ENCODE measurements at regions not wholly inside any gene's neighbourhood (a gene's known extent, or its start where the extent isn't known, plus 50 kb on each side); places are given as distances from the start of the nearest gene placed in this dataset.
"Not testable (repeated sequence)": the region's sequence is repeated elsewhere in the genome, so short reads cannot be mapped to it uniquely, and the experiment has no call there.

DNA sequence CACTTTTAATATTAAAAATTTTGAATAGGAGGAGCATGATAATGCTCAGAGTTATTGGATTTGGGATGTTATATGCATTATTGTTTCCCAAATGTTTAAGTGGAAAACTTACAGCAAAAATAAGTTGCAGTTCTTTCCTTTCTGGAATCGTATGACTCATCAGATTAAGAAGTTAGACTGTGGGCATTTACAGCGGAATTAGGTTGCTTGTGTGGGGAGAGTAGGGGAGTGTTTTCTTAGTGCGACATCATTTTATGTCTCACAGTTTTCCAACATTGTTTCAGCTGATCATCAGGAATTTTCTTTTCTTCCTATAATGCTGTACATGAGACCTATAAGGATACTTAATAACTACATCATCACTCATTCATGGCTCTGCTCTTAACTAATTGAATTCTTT is 1631.8 kb downstream of the CDH8 start:
- DNase-seq, result no peak

DNA sequence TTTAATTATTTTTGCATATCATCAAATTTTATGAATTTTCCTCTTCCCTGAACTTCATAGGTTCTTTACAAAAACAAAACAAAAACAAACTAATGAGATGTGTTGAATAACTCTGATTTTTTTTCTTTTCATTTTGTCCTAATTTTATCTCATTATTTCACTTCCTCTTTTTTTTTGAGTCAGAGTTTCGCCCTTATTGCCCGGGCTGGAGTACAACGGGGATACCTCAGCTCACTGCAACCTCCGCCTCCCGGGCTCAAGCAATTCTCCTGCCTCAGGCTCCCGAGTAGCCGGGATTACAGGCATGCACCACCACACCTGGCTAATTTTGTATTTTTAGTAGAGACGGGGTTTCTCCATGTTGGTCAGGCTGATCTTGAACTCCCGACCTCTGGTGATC is 1633.3 kb downstream of the CDH8 start:
- not testable (repeated sequence) for DNase-seq

DNA sequence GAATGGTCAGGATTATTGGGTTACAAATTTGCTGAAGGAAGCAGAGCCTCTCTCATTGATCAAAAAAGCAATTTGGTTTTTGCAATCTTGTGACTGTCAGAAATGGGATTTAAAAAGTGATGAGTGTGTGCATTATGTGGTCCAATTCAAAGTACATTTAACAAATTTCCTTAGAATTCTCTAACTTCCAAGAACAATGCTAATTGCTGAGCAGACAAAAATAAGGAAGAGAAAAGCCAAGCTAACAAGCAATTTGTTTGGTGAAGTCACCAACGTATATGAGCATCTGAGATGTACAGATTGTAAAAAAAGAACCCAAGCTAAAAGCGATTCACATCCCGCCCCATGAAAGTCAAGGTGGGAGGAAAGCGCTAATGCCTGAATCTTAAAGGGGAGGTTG is 1643.9 kb downstream of the CDH8 start:
- no peak for DNase-seq

DNA sequence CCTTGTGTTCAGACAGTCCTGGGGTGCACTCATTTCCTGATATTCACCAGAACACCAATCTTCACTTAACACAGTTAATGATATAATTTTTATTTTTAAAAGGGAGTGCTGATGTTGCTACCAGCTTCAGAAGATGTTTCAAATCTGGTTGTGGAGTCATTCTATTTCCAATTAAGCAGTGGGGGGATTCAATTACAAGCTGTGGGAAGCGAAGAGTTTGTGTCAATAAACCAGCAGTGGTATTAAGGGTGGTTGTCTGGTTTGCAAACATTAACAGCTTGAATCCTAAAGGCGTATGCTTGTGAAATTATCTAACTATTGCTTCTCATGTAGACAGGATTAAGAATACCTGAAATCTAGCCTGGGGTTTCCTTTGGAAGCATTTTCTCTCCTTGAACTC is 1637.5 kb upstream of the GOT2 start:
- no peak for DNase-seq

DNA sequence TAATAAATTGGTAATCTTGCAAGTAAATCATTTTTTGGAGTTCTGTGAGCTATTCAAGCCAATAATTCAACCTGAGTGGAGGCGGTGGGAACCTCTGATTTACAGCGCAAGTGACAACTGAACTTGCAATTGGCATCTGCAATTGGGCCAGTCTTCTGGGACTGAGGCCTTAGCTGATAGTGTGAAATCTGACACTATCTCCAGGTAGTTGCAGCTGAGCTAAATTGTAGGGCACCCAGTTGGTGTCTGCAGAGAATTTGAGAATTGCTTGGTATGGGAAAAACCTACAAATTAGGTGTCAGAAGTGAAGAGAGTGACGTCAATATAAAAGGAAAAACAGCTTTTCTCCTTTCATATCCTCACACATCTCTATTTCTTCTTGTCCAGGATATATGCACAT is 1633.6 kb upstream of the GOT2 start:
- DNase-seq, result no peak

DNA sequence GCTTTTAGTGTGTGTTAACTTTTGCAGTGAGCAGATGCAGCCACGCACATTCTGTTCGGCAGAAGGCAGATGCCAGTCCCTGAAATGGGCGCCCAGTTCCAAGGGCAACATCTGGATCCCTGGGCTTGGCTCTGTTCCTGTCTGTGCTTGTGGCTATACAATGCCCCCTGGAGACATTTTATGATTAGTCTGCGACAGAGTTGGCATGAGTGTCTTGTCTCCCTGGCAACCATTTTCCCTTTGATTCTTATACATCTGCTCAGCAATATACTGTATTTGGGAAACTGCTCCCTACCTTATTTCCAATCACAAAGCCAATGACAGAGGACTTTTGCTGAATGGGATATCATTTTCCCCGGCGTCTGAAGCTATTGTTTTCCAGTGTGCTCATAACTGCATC is 1629.5 kb upstream of the GOT2 start:
- DNase-seq, result peak in 1 of 56 donors; percentile 1

DNA sequence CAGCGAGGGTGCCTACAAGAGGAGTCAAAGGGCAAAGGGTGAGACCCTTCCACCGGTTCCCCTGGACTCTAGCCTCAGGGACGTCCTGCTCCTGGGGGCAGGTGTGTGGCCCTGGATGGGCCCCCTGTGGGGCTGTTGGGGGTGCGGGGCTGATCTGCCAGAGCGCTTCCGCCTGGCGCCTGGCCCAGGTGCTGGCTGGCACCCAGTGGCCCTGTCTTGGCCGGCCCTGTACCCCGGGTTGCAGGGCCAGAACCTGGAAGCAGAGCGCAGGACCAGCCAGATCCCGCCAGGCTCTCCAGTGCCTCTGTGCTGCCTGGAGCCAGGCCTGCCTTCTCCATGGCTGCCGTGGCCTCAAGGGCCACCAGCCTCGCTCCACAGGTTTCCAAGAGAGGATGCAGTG is 1625.8 kb upstream of the GOT2 start:
- DNase-seq, result not testable (repeated sequence)

DNA sequence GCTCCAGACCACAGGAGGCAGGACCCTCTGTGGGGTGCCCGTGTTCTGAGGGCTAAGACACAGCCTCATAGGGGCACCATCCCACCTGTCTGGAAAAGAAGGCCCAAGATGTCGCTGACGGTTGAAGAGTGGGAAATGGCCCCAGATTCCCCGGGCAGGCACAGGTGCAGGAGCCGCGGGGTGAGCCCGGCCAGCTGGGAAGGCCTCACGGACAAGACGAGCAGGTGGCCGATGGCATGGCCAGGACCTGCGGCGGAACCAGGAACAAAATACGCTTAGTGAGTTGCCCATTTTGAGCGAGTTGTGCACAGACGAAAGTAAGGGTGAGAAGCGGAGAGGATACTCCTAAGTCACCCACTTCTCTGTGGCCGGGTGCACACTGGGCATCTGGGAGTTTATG is 1625.3 kb upstream of the GOT2 start:
- DNase-seq, result not testable (repeated sequence)

DNA sequence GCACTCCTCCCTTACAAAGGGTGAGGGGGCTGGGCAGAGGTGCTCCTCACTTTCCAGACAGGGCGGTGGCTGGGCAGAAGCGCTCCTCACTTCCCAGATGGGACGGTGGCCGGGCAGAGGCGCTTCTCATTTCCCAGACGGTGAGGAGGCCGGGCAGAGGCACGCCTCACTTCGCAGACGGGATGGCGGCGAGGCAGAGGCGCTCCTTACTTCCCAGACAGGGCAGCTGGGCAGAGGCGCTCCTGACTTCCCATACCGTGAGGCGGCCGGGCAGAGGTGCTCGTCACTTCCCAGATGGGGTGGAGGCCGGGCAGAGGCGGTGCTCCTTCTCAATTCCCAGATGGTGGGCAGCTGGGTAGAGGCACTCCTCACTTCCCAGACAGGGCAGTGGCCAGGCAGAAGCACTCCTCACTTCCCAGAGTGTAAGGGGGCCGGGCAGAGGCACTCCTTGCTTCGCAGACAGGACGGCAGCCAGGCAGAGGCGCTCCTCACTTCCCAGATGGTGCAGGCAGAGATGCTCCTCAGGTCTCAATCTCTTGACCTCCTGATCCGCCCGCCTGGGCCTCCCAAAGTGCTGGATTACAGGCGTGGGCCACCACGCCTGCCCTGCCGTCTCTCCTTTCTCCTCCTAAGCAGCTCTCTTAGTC is 1623.9 kb upstream of the GOT2 start:
- DNase-seq, result not testable (repeated sequence)

DNA sequence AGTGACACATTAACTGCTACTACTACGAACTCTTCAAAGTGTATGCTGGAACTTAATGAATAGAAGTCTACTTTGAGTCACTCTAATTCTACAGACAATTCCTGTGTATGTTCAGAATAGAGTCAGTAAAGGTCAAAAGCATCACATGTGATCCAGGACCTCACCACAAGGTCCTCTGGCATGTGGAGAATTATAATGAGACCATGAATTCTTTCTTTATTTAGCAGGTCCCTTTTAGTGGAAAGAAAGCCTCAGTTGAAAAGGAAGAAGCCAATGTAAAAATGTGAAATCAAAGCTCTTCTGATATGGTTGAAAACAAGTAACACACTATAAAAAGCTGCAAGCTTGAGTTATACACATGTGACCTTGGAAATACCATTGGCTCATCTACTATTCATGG is 1612.1 kb upstream of the GOT2 start:
- no peak for DNase-seq

DNA sequence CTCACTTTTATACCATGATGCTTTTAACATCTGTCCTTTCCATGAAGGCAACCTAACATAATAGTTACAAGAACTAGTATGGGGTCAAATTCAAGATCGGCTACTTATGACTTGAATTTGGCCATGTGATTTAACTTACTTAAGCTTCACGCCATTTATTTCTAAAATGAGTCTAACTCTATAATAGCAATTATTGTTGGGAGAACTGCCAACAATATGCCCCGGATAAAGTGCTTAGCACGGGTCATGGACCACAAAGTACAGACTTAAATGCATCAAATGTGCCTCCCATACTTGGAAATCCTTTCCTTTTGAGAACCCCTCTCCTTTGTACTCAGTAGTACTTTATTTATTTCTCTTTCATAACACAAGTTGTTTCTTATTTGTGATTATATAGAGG is 1603.6 kb upstream of the GOT2 start:
- DNase-seq, result no peak

DNA sequence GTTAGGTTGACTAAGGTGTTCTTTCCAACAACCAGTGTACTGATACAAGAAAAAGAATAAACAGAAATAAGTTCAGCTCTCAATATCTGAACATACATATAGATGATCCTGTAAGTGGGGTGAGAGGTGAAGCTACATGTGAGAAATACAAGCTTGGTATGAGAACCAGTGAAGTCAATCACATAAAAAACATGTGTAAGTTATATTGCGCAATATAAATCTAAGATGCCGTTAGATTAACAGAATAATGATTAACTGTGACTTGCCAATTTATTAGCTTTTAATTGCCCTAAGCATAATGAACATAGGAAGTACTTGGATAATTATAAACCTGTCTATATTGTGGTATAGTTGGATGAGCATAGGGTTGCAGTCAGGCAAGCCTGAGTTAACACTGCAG is 1597.1 kb upstream of the GOT2 start:
- no peak for DNase-seq

DNA sequence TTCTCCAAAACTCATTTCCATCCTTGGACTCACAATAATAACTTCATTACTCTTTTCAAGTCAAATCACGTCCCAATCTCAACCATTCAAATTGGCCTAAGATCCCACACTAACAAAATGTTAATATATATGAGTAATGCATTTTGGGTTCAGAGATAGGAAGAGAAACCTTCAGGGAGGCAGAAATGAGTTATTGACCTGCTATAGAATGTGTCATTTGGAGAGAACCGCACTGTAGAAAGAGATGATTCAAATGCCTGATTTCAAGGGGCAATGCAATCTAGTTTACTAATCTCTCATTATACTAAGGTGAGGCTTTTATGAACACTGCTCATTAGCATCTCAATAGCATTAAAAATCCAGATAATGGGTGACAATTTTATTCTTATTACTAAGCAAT is 1595.0 kb upstream of the GOT2 start:
- no peak for DNase-seq

DNA sequence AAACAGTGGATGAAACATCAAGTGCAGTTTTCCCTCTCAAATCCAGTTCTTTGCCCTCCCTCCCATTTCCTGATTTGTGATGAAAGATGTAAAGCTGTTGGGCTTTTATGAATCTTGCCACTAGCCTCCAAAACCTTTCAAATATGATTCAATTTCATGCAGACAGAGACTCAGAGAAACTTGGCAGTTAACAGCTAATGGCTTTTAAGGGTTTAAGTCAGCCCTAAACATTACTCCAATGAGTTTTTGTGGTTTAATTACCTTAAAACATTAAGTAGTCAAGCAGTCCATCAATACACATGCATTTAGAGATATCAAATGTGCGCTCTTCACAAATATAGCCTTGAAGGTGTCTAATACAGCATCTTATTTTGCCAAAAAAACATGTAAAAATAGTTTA is 1594.0 kb upstream of the GOT2 start:
- no peak for DNase-seq

DNA sequence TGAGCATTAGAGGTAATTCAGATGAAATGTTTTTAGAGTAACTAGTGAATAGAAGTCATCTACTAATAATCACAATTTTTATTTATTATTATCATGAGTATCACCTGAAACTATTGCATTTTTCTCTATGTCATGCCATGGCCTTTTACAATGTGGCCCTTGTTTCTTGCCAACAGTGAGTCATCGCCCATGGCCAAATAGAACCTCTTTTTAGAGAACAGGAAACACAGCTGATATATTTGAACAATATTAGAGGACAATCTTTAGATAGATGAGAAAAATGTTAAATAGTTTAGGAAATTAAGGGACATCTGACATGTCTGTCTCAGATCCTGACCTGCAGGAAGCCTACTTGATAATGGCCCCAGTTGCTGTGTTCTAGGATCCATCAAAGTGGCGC is 1584.4 kb upstream of the GOT2 start:
- DNase-seq, result no peak

DNA sequence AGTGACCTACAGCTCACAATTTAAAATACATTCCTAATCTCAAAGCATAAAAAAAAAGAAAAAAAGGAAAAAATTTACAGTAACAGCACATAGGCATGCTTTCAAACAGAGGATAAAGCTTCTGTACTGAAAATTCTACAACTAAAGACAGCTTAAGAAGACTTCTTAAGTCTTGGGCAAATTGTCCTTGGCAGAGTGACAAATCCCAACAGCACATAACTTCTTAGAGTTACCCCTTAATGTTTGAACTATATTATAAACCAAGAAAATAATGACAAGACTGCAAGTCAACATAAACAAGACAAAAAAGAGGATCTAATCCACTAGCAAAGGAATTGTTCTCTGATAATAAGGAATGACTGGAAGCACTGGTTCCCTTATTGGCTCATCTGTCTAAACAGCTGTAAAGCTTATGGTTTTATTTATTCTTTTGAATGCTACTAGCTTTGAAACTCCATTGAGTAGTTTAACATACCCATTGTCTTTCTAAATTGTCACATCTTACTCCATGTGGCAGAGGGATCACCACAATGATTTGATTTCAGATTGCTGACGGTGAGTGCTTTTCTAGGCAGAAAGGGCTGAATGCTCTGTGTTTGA is 1576.8 kb upstream of the GOT2 start:
- no peak for DNase-seq

DNA sequence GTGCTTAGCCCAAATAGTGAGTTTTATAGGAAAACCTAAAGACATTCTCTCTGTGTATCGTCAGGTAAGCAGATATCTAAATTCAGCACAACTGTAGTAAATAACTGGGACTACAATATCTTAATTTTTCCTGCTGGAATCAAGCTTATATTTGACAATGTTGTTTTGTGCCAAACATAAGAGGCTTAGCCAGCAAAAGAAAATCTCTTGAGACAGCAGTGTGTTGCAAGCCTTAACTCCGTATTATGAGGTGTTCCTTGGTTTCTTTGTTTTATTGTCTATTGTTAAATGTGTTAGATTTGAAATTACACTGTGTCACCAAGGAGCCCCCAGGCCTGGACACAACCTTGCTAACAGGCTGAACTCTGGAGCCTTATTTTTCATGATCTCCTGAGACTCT is 1570.6 kb upstream of the GOT2 start:
- DNase-seq, result no peak

DNA sequence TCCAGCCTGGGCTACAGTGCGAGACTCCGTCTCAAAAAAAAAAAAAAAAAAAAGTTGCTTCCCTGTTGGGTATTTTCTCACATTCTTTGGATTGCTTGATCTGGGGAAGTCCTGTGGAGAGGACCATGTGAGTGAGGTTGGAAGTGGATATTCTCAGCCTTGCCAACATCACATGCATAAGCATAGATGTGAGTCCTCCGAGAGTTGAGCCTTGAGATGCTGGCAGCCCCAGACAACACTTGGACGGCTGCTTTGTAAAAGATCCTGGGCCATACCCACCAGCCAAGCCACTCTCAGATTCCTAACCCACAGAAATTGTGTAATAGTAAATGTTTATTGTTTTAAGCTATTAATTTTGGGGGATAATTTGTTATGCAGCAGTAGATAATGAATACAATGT is 1570.0 kb upstream of the GOT2 start:
- no peak for DNase-seq

DNA sequence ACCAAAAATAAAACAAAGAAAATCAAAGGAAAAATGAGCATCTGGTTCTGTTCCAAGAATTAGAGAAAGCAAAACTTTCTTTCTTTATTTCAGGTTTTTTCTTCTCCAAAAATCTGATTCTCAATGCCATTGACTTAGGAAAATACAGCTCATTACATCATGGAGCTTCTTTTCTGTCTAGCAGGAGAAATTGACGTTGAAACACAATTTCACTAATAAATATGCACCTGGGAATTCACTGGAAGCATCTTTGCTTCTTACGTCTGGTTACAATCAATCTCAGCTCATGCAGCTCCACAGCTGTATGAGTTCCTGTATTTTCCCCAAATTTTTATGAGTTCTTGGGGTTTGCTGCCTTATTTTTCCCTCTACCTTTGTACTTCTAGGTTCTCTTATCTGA is 1568.6 kb upstream of the GOT2 start:
- no peak for DNase-seq

DNA sequence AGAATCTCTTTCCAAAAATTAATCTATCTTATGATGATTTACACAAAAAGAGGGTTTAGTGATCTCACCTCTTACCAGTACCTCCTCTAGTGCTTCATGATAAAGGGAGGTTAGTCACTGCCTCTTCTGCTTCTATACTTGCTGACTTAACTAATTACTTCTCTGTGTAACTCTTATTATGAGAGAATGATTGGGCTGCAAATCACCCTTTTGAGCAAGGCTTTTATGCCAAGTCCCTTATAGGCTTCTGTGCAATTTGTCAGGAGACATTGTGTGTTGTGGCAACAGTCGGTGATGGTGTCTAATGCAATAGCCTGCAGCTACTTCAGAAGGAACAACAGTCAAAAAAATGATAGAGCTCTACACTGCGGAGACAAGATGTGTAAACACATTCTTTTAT is 1568.1 kb upstream of the GOT2 start:
- no peak for DNase-seq

DNA sequence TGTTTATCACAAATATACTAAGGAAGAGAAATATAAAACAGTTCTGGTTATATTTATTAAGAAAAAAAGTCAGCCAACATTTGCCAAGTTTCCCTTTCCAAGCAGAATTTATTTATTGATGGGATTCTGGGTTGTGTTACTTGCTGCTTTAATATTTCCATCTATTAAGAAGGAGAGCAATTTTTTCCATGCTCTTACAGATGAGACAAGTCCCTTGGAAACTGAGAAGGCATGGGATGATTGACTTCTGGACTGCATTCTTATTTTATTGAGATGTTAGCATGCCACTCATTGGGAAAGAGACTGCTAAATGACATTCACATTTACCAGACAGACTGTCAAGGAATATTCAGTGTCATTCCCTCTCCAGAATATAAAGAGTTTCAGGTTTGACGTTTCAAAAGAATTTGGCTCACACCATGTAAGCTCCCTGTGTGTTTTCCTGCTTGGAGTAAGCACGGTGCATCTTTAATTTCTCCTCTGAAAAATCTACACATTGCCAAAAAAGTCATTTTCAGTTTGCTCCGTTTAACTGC is 1565.2 kb upstream of the GOT2 start:
- DNase-seq, result no peak

DNA sequence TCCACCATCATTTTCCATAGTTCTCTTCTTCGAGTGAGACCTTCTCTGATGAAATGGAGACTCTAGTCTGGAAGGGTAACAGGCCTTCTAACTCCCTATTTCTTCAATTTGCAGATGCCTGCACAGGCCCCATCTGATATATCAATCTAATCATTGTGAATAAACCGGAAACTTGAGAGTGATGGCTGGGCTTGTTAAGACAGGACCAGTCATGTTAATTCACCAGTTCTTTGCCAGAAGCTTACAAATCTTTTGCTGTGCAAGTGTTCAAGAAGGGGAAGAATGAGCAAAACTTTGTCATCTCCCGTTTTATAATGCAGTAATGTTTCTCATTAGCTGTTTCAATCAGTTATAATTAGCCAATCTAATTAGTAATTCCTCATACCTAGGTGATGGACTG is 1561.3 kb upstream of the GOT2 start:
- DNase-seq, result no peak

DNA sequence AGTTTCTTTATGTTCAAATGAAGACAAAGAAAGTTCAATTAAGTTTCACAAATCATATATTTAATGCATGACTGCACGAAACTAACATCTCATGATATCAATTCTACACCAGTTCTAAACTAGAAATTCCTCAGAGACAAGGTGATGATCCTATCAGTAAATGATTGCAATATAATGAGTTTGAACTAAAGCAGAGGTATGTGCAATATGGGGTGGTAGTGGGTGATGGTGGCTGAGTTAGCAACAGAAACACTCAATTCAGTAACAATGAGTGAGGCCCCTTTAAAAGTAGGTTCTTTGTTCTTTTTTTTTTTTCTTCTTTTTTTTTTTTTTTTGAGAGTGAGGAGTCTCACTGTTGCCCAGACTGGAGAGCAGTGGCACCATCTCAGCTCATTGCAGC is 1551.7 kb upstream of the GOT2 start:
- no peak for DNase-seq
